GM19455 (cell line): ENCODE measurements at regions not wholly inside any gene's neighbourhood (a gene's known extent, or its start where the extent isn't known, plus 50 kb on each side); places are given as distances from the start of the nearest gene placed in this dataset.
"Not testable (repeated sequence)": the region's sequence is repeated elsewhere in the genome, so short reads cannot be mapped to it uniquely, and the experiment has no call there.

ENCODE experiments used
- ATAC-seq: cut with Tn5 transposase; IDR thresholded peaks from one replicate; pipeline ENCODE4 v1.9.1; 2021; ENCODE audit not compliant: unreplicated experiment

- no peak for ATAC-seq
These were observed 128.1 kb upstream of the NUDT12 start for GRCh38 chr5:103690676-103691075.

- ATAC-seq, result no peak
These were observed 117.3 kb upstream of the NUDT12 start for GRCh38 chr5:103679873-103680272.

- ATAC-seq, result not testable (repeated sequence)
These were observed 113.6 kb upstream of the NUDT12 start for GRCh38 chr5:103676198-103676597.

- ATAC-seq, result no peak
These were observed 112.2 kb upstream of the NUDT12 start for GRCh38 chr5:103674739-103675138.

GRCh38 chr5:103674251-103674650 is 111.7 kb upstream of the NUDT12 start:
- ATAC-seq, result no peak

- no peak for ATAC-seq
These were observed 107.0 kb upstream of the NUDT12 start for GRCh38 chr5:103669615-103670014.

- no peak for ATAC-seq
These were observed 105.7 kb upstream of the NUDT12 start for GRCh38 chr5:103668281-103668680.

GRCh38 chr5:103667068-103667467 is 104.5 kb upstream of the NUDT12 start:
- ATAC-seq, result no peak

GRCh38 chr5:103657301-103657700 is 94.7 kb upstream of the NUDT12 start:
- ATAC-seq, result no peak

GRCh38 chr5:103648086-103648485 is 85.5 kb upstream of the NUDT12 start:
- ATAC-seq, result no peak

- no peak for ATAC-seq
These were observed 84.4 kb upstream of the NUDT12 start for GRCh38 chr5:103646698-103647614.

- ATAC-seq, result no peak
These were observed 83.2 kb upstream of the NUDT12 start for GRCh38 chr5:103645816-103646215.

- ATAC-seq, result no peak
These were observed 76.4 kb upstream of the NUDT12 start for GRCh38 chr5:103638979-103639378.

GRCh38 chr5:103624675-103625074 is 62.1 kb upstream of the NUDT12 start:
- no peak for ATAC-seq

GRCh38 chr5:103624035-103624480 is 61.5 kb upstream of the NUDT12 start:
- no peak for ATAC-seq

- no peak for ATAC-seq
These were observed 60.8 kb upstream of the NUDT12 start for GRCh38 chr5:103623425-103623824.

- no peak for ATAC-seq
These were observed 59.0 kb upstream of the NUDT12 start for GRCh38 chr5:103621548-103621930.

- no peak for ATAC-seq
These were observed 58.4 kb upstream of the NUDT12 start for GRCh38 chr5:103620851-103621547.

- no peak for ATAC-seq
These were observed 55.3 kb upstream of the NUDT12 start for GRCh38 chr5:103617913-103618312.

- ATAC-seq, result no peak
These were observed 54.5 kb upstream of the NUDT12 start for GRCh38 chr5:103617090-103617489.

- ATAC-seq, result no peak
These were observed 50.0 kb upstream of the NUDT12 start for GRCh38 chr5:103612545-103612944.
